Epithelial cell of esophagus (primary cell): ENCODE measurements at regions not wholly inside any gene's neighbourhood (a gene's known extent, or its start where the extent isn't known, plus 50 kb on each side); places are given as distances from the start of the nearest gene placed in this dataset.
A peak's percentile ranks its signal among the peaks of the same experiment; 100 is the strongest.

Source experiments
- DNase-seq: peaks from one replicate; pipeline ENCODE4 v3.0.0; 2010; ENCODE audit warnings: low read depth
- H3K4me3 ChIP-seq: 2 replicates; pipeline ENCODE4 v1.5.1; 2011; ENCODE audit warnings: mild to moderate bottlenecking, low read length, control low read depth
- TF ChIP-seq, protein P1 (sequence below): IDR thresholded peaks from 2 replicates; pipeline ENCODE4 v1.5.1; 2011; ENCODE audit warnings: low read depth, mild to moderate bottlenecking, low read length, control low read depth, inconsistent platforms; ENCODE audit not compliant: insufficient read depth; ENCODE audit errors: missing control alignments

DNA sequence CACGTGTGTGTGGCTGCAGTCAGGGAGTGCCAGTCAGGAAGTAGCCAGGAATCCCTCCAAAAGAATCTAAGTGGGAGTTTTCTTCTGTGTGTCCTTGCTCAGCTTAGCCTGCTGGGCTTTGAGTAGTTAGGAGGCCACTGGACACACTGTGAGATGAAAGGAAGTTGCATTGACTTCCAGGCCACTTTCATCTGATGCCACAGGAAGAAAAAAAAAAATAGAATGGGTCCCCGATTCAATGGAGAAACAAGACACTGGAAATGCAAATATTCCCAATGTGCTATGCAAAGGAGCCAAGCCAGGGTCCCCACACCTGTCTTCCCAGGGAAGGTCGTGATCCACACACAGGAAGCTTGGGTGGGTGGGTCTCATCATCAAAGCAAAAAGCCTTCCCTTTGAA, 95.6 kb upstream of the E2F8 start:
- TF ChIP-seq, protein P1, sequence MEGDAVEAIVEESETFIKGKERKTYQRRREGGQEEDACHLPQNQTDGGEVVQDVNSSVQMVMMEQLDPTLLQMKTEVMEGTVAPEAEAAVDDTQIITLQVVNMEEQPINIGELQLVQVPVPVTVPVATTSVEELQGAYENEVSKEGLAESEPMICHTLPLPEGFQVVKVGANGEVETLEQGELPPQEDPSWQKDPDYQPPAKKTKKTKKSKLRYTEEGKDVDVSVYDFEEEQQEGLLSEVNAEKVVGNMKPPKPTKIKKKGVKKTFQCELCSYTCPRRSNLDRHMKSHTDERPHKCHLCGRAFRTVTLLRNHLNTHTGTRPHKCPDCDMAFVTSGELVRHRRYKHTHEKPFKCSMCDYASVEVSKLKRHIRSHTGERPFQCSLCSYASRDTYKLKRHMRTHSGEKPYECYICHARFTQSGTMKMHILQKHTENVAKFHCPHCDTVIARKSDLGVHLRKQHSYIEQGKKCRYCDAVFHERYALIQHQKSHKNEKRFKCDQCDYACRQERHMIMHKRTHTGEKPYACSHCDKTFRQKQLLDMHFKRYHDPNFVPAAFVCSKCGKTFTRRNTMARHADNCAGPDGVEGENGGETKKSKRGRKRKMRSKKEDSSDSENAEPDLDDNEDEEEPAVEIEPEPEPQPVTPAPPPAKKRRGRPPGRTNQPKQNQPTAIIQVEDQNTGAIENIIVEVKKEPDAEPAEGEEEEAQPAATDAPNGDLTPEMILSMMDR: no peak
- DNase-seq: no peak
- H3K4me3 ChIP-seq: no peak overlapping the region

DNA sequence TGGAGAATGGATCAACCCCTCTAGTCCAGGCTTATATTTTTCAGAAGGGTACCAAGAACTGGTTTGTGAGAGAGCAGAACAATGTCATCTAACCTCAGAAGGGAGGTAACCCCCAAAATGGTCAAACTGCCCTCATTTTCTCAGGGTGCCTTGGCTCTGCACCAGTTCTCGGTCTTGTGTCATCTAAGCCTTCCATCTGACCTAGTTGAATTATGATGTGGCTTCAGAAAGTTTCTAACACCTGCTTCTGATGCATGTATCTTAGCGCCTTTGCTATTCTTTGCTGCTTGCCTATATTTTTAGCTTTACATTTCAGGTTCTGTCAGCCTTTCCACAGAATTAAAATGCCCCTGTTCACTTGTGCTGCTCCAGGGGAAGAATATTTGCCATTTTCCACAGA, 91.7 kb upstream of the E2F8 start:
- TF ChIP-seq, protein P1: no peak
- DNase-seq: no peak

DNA sequence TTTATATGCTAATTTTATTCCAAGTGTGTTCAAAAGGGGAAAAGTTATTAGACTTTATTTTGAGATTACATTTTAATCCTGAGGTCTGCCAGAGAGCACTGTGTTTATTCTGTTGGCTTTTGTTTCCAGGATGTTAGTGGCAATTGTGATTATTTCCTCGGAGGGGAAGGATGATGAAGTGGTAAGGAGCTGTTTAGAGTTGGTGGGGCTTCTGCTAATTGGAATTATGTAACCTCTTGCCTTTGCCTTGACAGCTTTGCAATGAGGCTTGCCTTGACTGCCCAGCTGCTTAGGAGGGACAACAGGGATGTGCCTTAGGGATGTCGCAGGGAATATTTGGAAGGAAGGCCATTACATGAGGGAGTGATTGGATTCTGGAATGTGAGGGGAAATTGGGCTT, 89.7 kb upstream of the E2F8 start:
- no peak for DNase-seq
- TF ChIP-seq, protein P1: no peak
- H3K4me3 ChIP-seq: no peak overlapping the region

More for the DNA sequence above, 91.7 kb upstream of the E2F8 start:
- H3K4me3 ChIP-seq: no peak overlapping the region

DNA sequence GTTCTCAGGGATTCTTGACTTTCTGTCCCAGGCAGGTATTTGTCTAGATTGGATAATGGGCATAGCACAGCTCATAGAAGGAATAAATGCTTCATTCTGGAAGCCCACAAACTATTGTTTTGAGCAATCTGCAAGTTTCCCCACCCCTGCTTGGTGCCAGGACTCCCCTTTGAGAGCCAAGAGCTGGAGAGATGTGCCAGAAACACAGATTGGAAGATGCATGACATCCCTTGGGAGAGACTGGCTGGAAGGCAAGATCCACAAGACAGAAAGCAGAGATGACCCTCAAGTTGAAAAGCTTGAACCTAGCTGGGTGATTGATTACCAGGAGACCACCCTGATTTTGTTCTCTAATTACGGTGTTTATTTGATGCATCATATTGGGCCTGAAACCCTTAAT, 89.2 kb upstream of the E2F8 start:
- TF ChIP-seq, protein P1: no peak
- DNase-seq: no peak

DNA sequence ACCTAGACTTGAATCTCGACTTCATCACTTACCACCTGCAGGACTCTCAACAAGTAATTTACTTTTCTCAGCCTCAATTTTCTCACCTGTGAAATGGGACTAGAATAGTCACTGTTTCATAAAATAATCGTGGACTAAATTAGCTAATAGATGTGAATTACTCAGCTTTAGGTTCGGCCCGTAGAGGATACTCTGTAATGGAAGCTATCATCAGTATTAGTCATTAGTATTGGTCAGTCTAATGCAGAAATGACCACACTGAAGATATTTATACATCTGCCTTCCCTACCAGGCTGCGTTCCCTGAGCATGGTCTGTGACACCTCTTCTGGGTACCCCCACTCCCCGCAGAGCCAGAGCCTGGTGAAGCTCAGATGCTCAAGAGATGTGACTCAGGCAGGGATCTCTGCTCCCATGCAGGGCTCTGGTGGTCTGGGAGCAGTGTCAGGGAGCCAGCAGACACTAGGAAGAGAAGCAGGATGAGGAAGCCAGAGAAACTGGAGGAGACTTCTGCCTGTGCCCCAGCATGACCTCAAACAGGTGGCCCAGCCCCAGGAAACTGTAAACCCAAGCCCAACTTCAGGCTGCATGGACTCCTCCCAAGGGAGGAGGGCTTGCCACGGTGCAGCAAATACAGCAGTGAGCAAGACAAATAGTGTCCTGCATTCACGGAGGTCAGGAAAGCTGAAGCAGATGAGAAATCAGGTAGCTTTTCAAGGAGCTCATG, 88.0 kb upstream of the E2F8 start:
- TF ChIP-seq, protein P1: no peak
- H3K4me3 ChIP-seq: no peak overlapping the region
- DNase-seq: no peak

More for the DNA sequence above, 89.2 kb upstream of the E2F8 start:
- no peak overlapping the region for H3K4me3 ChIP-seq

DNA sequence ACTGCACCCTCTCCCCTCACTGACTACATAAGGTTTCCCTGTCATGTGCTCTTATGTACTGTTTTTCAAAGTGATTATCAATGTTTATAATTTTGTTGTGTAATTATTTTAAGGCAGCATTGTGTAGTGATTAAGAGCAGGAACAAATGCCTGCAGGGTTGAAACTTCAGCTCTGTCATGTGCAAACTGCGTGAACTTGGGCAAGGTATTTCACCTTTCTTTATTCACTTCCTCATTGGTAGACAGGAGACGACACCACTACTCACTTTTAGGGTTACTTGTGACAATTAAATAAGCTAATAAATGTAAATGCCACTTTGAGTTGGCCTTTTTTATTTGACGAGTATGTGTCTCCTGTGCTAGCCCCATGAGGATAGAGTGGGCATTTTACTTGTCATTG, 86.5 kb upstream of the E2F8 start:
- H3K4me3 ChIP-seq: no peak overlapping the region
- DNase-seq: peak; percentile 22
- TF ChIP-seq, protein P1: no peak

DNA sequence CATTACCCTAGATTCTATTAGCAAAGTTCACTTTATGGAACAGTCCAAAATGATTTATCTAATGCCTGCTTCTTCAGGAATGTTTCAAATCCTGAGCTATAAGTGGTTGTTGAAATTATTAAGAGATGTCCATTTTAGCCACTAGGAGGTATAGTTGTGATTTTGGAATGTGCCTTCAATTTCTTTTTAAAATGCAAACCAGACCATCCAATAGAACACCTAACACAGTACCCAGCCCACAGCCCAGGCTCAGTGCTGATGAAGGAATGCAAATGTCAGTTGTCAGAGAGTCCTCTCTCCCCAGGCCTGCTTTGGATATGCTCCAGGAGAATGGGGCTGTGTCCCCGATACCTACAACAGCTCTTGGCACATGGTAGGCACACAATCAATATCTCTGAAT, 85.8 kb upstream of the E2F8 start:
- DNase-seq: peak; percentile 24
- TF ChIP-seq, protein P1: no peak
- no peak overlapping the region for H3K4me3 ChIP-seq
